Gastrocnemius medialis (tissue), 4 donors: ENCODE measurements at regions not wholly inside any gene's neighbourhood (a gene's known extent, or its start where the extent isn't known, plus 50 kb on each side); places are given as distances from the start of the nearest gene placed in this dataset.
A peak's percentile ranks its signal among the peaks of the same experiment; 100 is the strongest.

Experiments used
- ATAC-seq, 2 donors: fragments of 150-250 bp; one replicate each; pipeline ENCODE4 v1.9.1; 2016
- DNase-seq, 2 donors: peaks; one replicate each; pipeline ENCODE4 v3.0.0-alpha.2; 2019
- H3K27ac ChIP-seq, 4 donors: fragments of 200-600 bp; sonication (generic); 1 replicate in 1 of 4; 2 replicates in 3 of 4; pipeline ENCODE4 v1.5.1; 2016 to 2018; ENCODE audit warnings: mild to moderate bottlenecking in 2 of 4, moderate library complexity in 1 of 4
- H3K27me3 ChIP-seq, 3 donors: fragments of 200-600 bp; sonication (generic) in 2 of 3; 1 replicate in 1 of 3; 2 replicates in 2 of 3; pipeline versions ENCODE4 v1.5.1 to v1.6.0; 2016 to 2019; ENCODE audit warnings: mild to moderate bottlenecking in 1 of 3, moderate library complexity in 1 of 3
- H3K36me3 ChIP-seq, 2 donors: fragments of 200-600 bp; sonication (generic) in 1 of 2; one replicate each; pipeline ENCODE4 v1.5.1; 2017 to 2018
- H3K4me1 ChIP-seq, 2 donors: fragments of 200-600 bp; sonication (generic) in 1 of 2; one replicate each; pipeline ENCODE4 v1.5.1; 2016 to 2017; ENCODE audit warnings: mild to moderate bottlenecking in 2 of 2
- H3K4me3 ChIP-seq, 4 donors: fragments of 200-600 bp; sonication (generic) in 3 of 4; 1 replicate in 1 of 4; 2 replicates in 3 of 4; pipeline ENCODE4 v1.5.1; 2016 to 2019; ENCODE audit warnings: mild to moderate bottlenecking in 2 of 4
- H3K9me3 ChIP-seq, 3 donors: fragments of 200-600 bp; sonication (generic) in 2 of 3; 1 replicate in 1 of 3; 2 replicates in 2 of 3; pipeline ENCODE4 v1.5.1; 2016 to 2019
- POLR2A ChIP-seq, 2 donors: fragments of 450-650 bp; IDR thresholded peaks; one replicate each; pipeline ENCODE4 v1.6.1; 2017; ENCODE audit warnings: antibody characterized with exemption in 2 of 2, mild to moderate bottlenecking in 2 of 2, moderate library complexity in 2 of 2
- in situ Hi-C, 4 donors: fragments of 200-750 bp; cut with MboI; loops; one replicate each; pipeline versions ENCODE4 v1.15.0 to v1.8.0; 2017; ENCODE audit warnings: low sequenced_read_pairs in 4 of 4
- intact Hi-C: fragments of 100-400 bp; cut with DNase I; formaldehyde crosslinking; loops from one replicate; pipeline ENCODE4 v1.15.1; 2023; ENCODE audit warnings: low total_unique reads
- TF ChIP-seq, protein P1 (sequence below), 5 experiments: fragments of 450-650 bp in 3 of 5; fragments of 200-600 bp in 2 of 5; sonication (generic) in 2 of 5; IDR thresholded peaks in 4 of 5; conservative IDR thresholded peaks in 1 of 5; 1 replicate in 4 of 5; 2 replicates in 1 of 5; pipeline ENCODE4 v1.5.1; 2016 to 2019; ENCODE audit warnings: antibody characterized with exemption in 5 of 5, mild to moderate bottlenecking in 3 of 5, moderate library complexity in 3 of 5

DNA sequence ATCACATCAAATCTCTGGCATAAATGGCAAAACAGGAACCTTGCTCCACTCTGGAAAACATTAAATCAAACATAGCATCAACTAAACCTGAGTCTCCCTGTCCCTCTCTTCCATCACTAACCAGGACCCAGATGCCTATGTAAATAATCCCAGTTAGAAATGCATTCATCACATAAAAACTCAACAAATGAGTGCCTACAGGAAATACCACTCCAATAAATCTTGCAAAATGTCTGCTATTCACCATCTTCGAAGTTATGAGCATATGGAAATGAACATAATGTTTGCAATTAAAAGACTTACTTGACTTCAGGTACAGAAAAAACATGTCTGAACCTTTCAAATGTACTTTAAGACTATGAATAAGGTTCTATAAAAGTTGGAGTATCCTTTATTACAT is 425.0 kb downstream of the CDH11 start:
- in situ Hi-C loops = no loop called here
- TF ChIP-seq POLR2A (IDR thresholded peaks at IDR 0.05) = no peak
- TF ChIP-seq, protein P1, sequence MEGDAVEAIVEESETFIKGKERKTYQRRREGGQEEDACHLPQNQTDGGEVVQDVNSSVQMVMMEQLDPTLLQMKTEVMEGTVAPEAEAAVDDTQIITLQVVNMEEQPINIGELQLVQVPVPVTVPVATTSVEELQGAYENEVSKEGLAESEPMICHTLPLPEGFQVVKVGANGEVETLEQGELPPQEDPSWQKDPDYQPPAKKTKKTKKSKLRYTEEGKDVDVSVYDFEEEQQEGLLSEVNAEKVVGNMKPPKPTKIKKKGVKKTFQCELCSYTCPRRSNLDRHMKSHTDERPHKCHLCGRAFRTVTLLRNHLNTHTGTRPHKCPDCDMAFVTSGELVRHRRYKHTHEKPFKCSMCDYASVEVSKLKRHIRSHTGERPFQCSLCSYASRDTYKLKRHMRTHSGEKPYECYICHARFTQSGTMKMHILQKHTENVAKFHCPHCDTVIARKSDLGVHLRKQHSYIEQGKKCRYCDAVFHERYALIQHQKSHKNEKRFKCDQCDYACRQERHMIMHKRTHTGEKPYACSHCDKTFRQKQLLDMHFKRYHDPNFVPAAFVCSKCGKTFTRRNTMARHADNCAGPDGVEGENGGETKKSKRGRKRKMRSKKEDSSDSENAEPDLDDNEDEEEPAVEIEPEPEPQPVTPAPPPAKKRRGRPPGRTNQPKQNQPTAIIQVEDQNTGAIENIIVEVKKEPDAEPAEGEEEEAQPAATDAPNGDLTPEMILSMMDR (IDR thresholded peaks at IDR 0.05 in 4 of 5, conservative IDR thresholded peaks at IDR 0.05 in 1 of 5) = no peak
- H3K9me3 ChIP-seq = no peaks in the 10 kb centered on the region
- H3K36me3 ChIP-seq = no peaks in the 10 kb centered on the region
- no peak for ATAC-seq
- H3K27ac ChIP-seq = no peak overlapping the region
- peaks cover 0 to 4% of the 10 kb centered on the region in 2 donors for H3K4me1 ChIP-seq
- intact Hi-C loops = no loop called here
- DNase-seq = no peak
- H3K4me3 ChIP-seq = no peak overlapping the region
- H3K27me3 ChIP-seq = no peaks in the 10 kb centered on the region

DNA sequence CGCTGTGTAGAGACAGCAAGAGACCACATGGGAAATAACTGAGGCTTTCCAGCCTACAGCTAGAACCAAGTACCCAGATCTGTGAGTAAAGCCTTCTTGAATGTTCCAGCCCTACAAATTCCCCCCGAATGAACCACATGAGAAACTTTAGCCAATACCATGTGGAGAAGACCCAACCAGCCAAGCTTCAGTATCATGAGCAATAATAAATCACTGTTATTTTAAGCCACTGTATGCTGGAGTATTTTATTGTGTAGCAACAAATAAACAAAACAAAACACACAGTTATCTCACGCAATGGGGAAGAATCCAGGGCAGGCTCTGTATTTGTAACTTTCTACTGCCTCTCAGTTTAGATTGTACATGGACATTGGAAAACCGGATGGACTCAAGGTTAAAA is 426.2 kb downstream of the CDH11 start:
- Histone ChIP-seq H3K27me3 (no peaks in the 10 kb centered on the region), H3K27ac (no peak overlapping the region), H3K36me3 (no peaks in the 10 kb centered on the region), H3K4me1 (peaks cover 0 to 4% of the 10 kb centered on the region in 2 donors), H3K4me3 (no peak overlapping the region), H3K9me3 (no peaks in the 10 kb centered on the region)
- DNase-seq (no peak), ATAC-seq (peak in 1 of 2 donors; percentile 33)
- intact Hi-C loops = no loop called here
- in situ Hi-C loops = no loop called here
- TF ChIP-seq POLR2A (IDR thresholded peaks at IDR 0.05) = no peak
- TF ChIP-seq, protein P1 (IDR thresholded peaks at IDR 0.05 in 4 of 5, conservative IDR thresholded peaks at IDR 0.05 in 1 of 5) = no peak

DNA sequence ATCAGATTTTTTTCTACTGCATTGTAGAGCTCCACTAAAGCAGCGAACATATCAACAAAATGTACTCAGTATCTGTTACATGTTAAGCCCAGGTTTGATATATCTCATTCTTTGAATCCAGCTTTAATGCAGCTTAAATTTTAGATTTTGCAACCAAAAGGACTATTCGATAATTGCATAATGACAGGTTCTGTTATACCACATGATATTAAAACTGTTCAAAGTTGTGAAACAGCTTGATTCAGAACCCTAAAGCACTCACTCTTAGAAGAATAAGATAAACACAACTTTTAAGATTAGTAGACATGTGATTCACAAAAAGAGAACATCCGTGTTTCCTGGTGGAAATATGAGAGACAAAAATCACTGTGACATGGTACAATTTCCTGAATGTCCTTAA is 427.9 kb downstream of the CDH11 start:
- H3K9me3 ChIP-seq = no peaks in the 10 kb centered on the region
- in situ Hi-C loops = no loop called here
- H3K27ac ChIP-seq = no peak overlapping the region
- H3K27me3 ChIP-seq = no peaks in the 10 kb centered on the region
- TF ChIP-seq POLR2A (IDR thresholded peaks at IDR 0.05) = no peak
- TF ChIP-seq, protein P1 (IDR thresholded peaks at IDR 0.05 in 4 of 5, conservative IDR thresholded peaks at IDR 0.05 in 1 of 5) = no peak
- H3K36me3 ChIP-seq = no peaks in the 10 kb centered on the region
- DNase-seq (no peak), ATAC-seq (no peak)
- intact Hi-C loops = no loop called here
- H3K4me1 ChIP-seq = peaks cover 0 to 4% of the 10 kb centered on the region in 2 donors
- H3K4me3 ChIP-seq = no peak overlapping the region

DNA sequence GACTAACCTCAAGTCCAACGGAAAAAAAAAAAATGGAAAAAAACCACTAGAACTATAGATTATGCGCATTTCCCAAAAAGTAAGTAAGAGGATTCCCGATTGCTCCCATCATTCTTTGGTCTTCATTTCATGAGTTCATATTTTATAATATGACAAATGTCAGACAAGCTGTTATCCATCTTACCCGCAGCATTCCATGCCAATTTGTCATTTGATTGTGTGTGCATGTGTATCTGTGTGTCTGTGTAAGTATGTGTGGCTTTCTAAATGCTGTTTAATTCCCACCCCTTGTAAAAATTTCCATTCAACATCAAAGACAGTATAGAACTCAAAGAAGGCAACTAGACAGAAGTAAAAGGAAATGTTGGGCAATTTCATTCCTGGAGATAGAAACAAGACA is 434.1 kb downstream of the CDH11 start:
- in situ Hi-C loops = no loop called here
- Histone ChIP-seq H3K4me3 (no peak overlapping the region), H3K9me3 (no peaks in the 10 kb centered on the region), H3K36me3 (no peaks in the 10 kb centered on the region), H3K27ac (no peak overlapping the region), H3K27me3 (no peaks in the 10 kb centered on the region), H3K4me1 (no peaks in the 10 kb centered on the region)
- intact Hi-C loops = no loop called here
- no peak for DNase-seq
- TF ChIP-seq, protein P1 (IDR thresholded peaks at IDR 0.05 in 4 of 5, conservative IDR thresholded peaks at IDR 0.05 in 1 of 5) = no peak
- no peak for TF ChIP-seq POLR2A (IDR thresholded peaks at IDR 0.05)
- ATAC-seq = no peak

DNA sequence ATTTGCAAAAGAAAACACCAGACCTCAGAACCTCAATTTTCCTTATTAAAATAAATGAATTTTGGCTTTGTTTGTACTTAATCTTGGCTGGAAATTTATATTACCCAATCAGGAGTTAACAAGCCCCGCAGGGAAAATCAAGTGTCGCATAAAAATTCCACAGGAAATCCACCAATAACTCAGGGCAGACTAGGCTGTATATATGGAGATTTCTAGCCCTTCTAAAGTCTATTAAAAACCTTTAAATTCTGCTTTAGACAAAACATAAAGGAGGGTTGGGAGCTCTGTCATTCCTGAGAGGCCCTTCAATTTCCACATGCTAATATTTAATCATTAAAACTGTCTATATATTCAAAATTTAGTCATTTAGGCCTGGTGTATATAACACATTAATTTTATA is 434.7 kb downstream of the CDH11 start:
- Histone ChIP-seq H3K4me1 (no peaks in the 10 kb centered on the region), H3K27ac (no peak overlapping the region), H3K27me3 (no peaks in the 10 kb centered on the region), H3K9me3 (no peaks in the 10 kb centered on the region), H3K36me3 (no peaks in the 10 kb centered on the region), H3K4me3 (no peak overlapping the region)
- intact Hi-C loops = no loop called here
- TF ChIP-seq, protein P1 (IDR thresholded peaks at IDR 0.05 in 4 of 5, conservative IDR thresholded peaks at IDR 0.05 in 1 of 5) = no peak
- no peak for TF ChIP-seq POLR2A (IDR thresholded peaks at IDR 0.05)
- DNase-seq (no peak), ATAC-seq (no peak)
- in situ Hi-C loops = no loop called here
